GM23248 (cell line): ENCODE measurements at regions not wholly inside any gene's neighbourhood (a gene's known extent, or its start where the extent isn't known, plus 50 kb on each side); places are given as distances from the start of the nearest gene placed in this dataset.

Source experiments
- DNase-seq: peaks from one replicate; pipeline ENCODE4 v3.0.0-alpha.2; 2015
- H2AFZ ChIP-seq: fragments of 200-600 bp; sonication (generic); 2 replicates; pipeline ENCODE4 v1.6.1; 2016; ENCODE audit warnings: antibody characterized with exemption
- H3F3A ChIP-seq: fragments of 200-600 bp; sonication (generic); 2 replicates; pipeline ENCODE4 v1.6.1; 2016; ENCODE audit warnings: mild to moderate bottlenecking, antibody characterized with exemption, mixed run types; ENCODE audit not compliant: insufficient read depth
- H3K27ac ChIP-seq: fragments of 200-600 bp; sonication (generic); 2 replicates; pipeline ENCODE4 v1.5.1; 2016; ENCODE audit warnings: mild to moderate bottlenecking
- H3K27me3 ChIP-seq: fragments of 200-600 bp; sonication (generic); replicated peaks from 2 replicates; pipeline ENCODE4 v1.6.1; 2016; ENCODE audit warnings: mild to moderate bottlenecking; ENCODE audit not compliant: insufficient read depth
- H3K36me3 ChIP-seq: fragments of 200-600 bp; sonication (generic); 2 replicates; pipeline ENCODE4 v1.6.1; 2016; ENCODE audit warnings: low read depth, mild to moderate bottlenecking
- H3K4me1 ChIP-seq: fragments of 200-600 bp; sonication (generic); 2 replicates; pipeline ENCODE4 v1.6.1; 2016; ENCODE audit warnings: mild to moderate bottlenecking; ENCODE audit not compliant: insufficient read depth
- H3K4me2 ChIP-seq: fragments of 200-600 bp; sonication (generic); one replicate; pipeline ENCODE4 v1.6.1; 2016; ENCODE audit warnings: mild to moderate bottlenecking; ENCODE audit not compliant: unreplicated experiment
- H3K4me3 ChIP-seq: fragments of 200-600 bp; sonication (generic); 2 replicates; pipeline ENCODE4 v1.5.1; 2016; ENCODE audit warnings: mild to moderate bottlenecking
- H3K79me2 ChIP-seq: fragments of 200-600 bp; sonication (generic); 2 replicates; pipeline ENCODE4 v1.6.1; 2016; ENCODE audit warnings: mild to moderate bottlenecking; ENCODE audit not compliant: insufficient read depth
- H3K9ac ChIP-seq: fragments of 200-600 bp; sonication (generic); 2 replicates; pipeline ENCODE4 v1.6.1; 2016; ENCODE audit warnings: mild to moderate bottlenecking
- H3K9me2 ChIP-seq: fragments of 200-600 bp; sonication (generic); 2 replicates; pipeline ENCODE4 v1.6.1; 2016; ENCODE audit warnings: mixed run types, mild to moderate bottlenecking, moderate library complexity; ENCODE audit not compliant: insufficient read depth
- H3K9me3 ChIP-seq: fragments of 200-600 bp; sonication (generic); one replicate; pipeline ENCODE4 v1.6.1; 2017; ENCODE audit warnings: low read depth
- H4K20me1 ChIP-seq: fragments of 200-600 bp; sonication (generic); 2 replicates; pipeline ENCODE4 v1.6.0; 2016; ENCODE audit not compliant: insufficient read depth
- EZH2 ChIP-seq: fragments of 200-600 bp; sonication (generic); IDR thresholded peaks from 2 replicates; pipeline ENCODE4 v1.6.1; 2018; ENCODE audit warnings: antibody characterized with exemption, mild to moderate bottlenecking; ENCODE audit not compliant: insufficient read depth, poor library complexity, severe bottlenecking
- EZH2phosphoT487 ChIP-seq: fragments of 200-600 bp; sonication (generic); IDR thresholded peaks from 2 replicates; pipeline ENCODE4 v1.6.1; 2018; ENCODE audit warnings: antibody characterized with exemption, moderate library complexity, mild to moderate bottlenecking, low read depth; ENCODE audit not compliant: insufficient read depth
- WGBS, 2 experiments: methylation state at CpG; one replicate each; pipeline ENCODE4 v1.1.6; 2015 to 2017; ENCODE audit warnings: low lambda C conversion rate in 2 of 2, low coverage in 1 of 2; ENCODE audit errors: missing lambda C conversion rate in 2 of 2; 5-methylcytosine and 5-hydroxymethylcytosine counted together
- in situ Hi-C: fragments of 300-500 bp; cut with MboI; formaldehyde crosslinking; loops from 2 replicates; pipeline ENCODE4 v1.15.0; 2020

DNA sequence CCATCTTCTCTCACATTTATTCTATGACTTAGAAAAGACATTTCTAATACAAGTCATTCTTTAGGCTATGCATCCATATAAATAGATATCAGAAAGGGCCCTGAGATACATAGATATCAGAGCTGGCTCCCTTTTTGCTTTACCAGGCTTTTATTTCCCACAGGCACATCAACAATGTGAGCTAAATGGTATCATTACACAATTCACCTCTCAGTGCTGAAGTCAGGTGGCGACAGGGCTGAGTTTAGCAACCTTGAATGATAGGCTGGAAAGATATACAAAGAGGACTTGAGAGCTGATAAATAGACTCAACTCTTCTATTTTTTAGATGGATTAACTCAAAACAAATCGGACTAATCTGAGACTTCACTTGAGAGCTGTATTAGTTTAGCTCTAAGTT lies 189.2 kb upstream of the COL1A2 start:
- H3F3A ChIP-seq, result no peaks in the 10 kb centered on the region
- 95 to 97% methylated on average over 2 of the region's 2 CpGs for WGBS, 2 experiments
- DNase-seq, result no peak

DNA sequence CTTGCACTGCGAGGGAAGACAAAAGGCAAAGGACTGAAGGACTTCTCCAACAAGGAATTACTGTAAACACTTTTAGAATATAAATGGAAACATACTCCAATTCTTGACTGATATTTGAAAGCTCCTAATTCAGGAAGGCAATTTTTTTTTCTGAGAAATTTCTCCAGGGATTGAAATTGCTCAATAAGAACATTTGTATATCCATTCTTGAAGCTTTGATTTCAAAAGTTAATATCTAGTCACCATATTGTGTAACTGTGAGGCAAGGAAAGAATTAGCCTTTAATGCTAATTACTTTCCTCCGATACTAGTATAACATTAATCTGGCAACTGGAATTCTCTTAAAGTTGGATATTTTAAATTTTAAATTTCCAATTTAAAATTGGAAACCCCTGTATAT lies 188.4 kb upstream of the COL1A2 start:
- H3K4me2 ChIP-seq, result no peak overlapping the region

More for the DNA sequence above, 189.2 kb upstream of the COL1A2 start:
- H3K9ac ChIP-seq, result no peak overlapping the region
- H3K79me2 ChIP-seq, result no peaks in the 10 kb centered on the region
- H3K27me3 ChIP-seq, result no peaks in the 10 kb centered on the region
- no peak overlapping the region for H3K4me2 ChIP-seq
- H3K36me3 ChIP-seq, result no peaks in the 10 kb centered on the region
- H3K27ac ChIP-seq, result no peak overlapping the region
- no peak overlapping the region for H3K4me3 ChIP-seq
- no peaks in the 10 kb centered on the region for H4K20me1 ChIP-seq
- in situ Hi-C loops, result no loop called here
- no peak overlapping the region for H2AFZ ChIP-seq
- H3K9me3 ChIP-seq, result no peaks in the 10 kb centered on the region
- H3K9me2 ChIP-seq, result no peaks in the 10 kb centered on the region
- H3K4me1 ChIP-seq, result no peaks in the 10 kb centered on the region
- no peak for TF ChIP-seq EZH2
- no peak for TF ChIP-seq EZH2phosphoT487

DNA sequence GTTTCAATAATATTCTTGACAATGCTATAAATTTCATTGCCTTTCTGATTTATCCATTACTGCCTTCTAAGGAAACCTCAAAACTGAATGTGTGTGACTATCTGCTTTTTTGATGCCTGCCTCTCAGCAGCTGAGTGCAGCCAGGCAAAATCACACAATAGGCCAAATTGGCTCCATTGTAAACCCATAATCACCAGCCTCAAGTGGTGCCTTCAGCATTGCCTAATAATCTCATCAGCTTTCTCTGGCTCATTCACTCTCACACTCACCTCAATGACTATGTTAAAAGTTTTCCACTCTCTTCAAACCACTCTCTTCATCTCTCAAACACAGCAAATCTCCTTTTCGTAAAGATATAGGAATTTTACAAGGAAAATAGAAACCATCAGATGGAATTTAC lies 182.5 kb upstream of the COL1A2 start:
- 80 to 87% methylated on average over 1 of the region's 1 CpG for WGBS, 2 experiments
- in situ Hi-C loops, result no loop called here
- DNase-seq, result no peak

More for the DNA sequence above, 188.4 kb upstream of the COL1A2 start:
- no peaks in the 10 kb centered on the region for H3K79me2 ChIP-seq
- no peak overlapping the region for H2AFZ ChIP-seq
- in situ Hi-C loops, result no loop called here
- H3K9ac ChIP-seq, result no peak overlapping the region
- DNase-seq, result peak; percentile 47
- no peaks in the 10 kb centered on the region for H3K36me3 ChIP-seq
- TF ChIP-seq EZH2phosphoT487, result no peak
- TF ChIP-seq EZH2, result no peak
- H3K27me3 ChIP-seq, result no peaks in the 10 kb centered on the region
- no peak overlapping the region for H3K4me3 ChIP-seq
- WGBS, 2 experiments, result 20 to 26% methylated on average over 2 of the region's 2 CpGs
- H3K4me1 ChIP-seq, result no peaks in the 10 kb centered on the region
- no peaks in the 10 kb centered on the region for H3K9me2 ChIP-seq
- no peaks in the 10 kb centered on the region for H3K9me3 ChIP-seq
- no peaks in the 10 kb centered on the region for H4K20me1 ChIP-seq
- H3F3A ChIP-seq, result no peaks in the 10 kb centered on the region
- H3K27ac ChIP-seq, result no peak overlapping the region

DNA sequence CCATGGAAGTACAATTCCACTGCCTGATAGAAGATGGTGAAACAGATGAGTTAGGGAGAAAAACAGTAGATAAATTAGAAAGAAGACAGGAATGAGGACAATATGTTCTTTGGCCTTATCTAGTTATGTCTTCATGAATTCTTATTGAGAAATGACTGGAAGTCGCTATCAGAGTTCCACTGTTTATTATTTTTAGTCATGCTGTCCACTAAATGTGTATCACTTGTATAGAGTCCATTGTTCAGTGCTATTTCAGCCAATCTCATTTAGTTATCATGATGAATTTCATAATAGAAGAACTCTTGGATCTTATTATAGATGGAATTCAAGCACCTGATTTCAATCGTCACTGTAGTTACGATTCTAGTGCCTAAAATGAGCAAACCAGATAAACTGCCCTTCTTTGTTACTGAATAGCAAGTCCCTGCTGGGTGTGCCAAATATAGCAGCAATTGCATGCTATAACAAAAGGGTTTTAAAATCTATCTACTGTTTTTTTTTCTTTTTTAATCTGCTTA lies 177.7 kb upstream of the COL1A2 start:
- Histone ChIP-seq H3K4me3 (no peak overlapping the region), H2AFZ (no peak overlapping the region), H3K79me2 (no peaks in the 10 kb centered on the region), H3K27me3 (no peaks in the 10 kb centered on the region), H3K9me2 (no peaks in the 10 kb centered on the region), H3K9me3 (no peaks in the 10 kb centered on the region), H3K9ac (no peak overlapping the region), H3F3A (no peaks in the 10 kb centered on the region), H4K20me1 (no peaks in the 10 kb centered on the region), H3K4me2 (no peak overlapping the region), H3K27ac (no peak overlapping the region), H3K36me3 (no peaks in the 10 kb centered on the region), H3K4me1 (no peaks in the 10 kb centered on the region)
- no peak for DNase-seq
- TF ChIP-seq EZH2phosphoT487, result no peak
- no peak for TF ChIP-seq EZH2
- in situ Hi-C loops, result no loop called here
- 87 to 90% methylated on average over 3 of the region's 3 CpGs for WGBS, 2 experiments

More for the DNA sequence above, 182.5 kb upstream of the COL1A2 start:
- H2AFZ ChIP-seq, result no peak overlapping the region
- H3K4me3 ChIP-seq, result no peak overlapping the region
- no peaks in the 10 kb centered on the region for H3K27me3 ChIP-seq
- H3K36me3 ChIP-seq, result no peaks in the 10 kb centered on the region
- TF ChIP-seq EZH2phosphoT487 (no peak), EZH2 (no peak)
- H4K20me1 ChIP-seq, result no peaks in the 10 kb centered on the region
- no peaks in the 10 kb centered on the region for H3K9me3 ChIP-seq
- no peak overlapping the region for H3K9ac ChIP-seq
- no peak overlapping the region for H3K4me2 ChIP-seq
- no peak overlapping the region for H3K27ac ChIP-seq
- no peaks in the 10 kb centered on the region for H3F3A ChIP-seq
- no peaks in the 10 kb centered on the region for H3K79me2 ChIP-seq
- H3K9me2 ChIP-seq, result no peaks in the 10 kb centered on the region
- no peaks in the 10 kb centered on the region for H3K4me1 ChIP-seq

DNA sequence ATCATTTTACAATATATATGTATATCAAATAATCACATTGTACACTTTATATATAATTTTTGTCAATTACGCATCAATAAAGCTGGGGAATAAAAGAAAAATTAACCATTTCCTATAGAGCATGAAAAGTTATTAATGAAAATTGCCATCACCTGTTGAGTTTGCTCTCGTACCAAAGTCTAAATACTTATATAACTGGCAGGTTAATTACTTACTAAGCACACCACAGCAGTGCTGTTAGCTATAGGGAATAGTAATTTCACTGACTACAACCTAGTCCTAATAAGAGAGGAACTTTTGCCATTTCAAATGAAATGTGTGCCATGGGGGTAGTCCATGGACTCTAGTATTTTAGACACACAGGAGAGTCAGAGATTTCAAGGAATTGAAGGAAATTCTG lies 176.9 kb upstream of the COL1A2 start:
- no peaks in the 10 kb centered on the region; the same call in 1 of the 2 replicates for H3K4me1 ChIP-seq
- no peak overlapping the region for H3K4me2 ChIP-seq
- 85% methylated on average over 2 of the region's 2 CpGs for WGBS, 2 experiments
- no peaks in the 10 kb centered on the region for H3K36me3 ChIP-seq
- H3K9ac ChIP-seq, result no peak overlapping the region
- no peaks in the 10 kb centered on the region for H3K9me3 ChIP-seq
- H3K27ac ChIP-seq, result no peak overlapping the region
- TF ChIP-seq EZH2 (no peak), EZH2phosphoT487 (no peak)
- H2AFZ ChIP-seq, result no peak overlapping the region
- no peaks in the 10 kb centered on the region for H4K20me1 ChIP-seq
- no peaks in the 10 kb centered on the region for H3K9me2 ChIP-seq
- no peaks in the 10 kb centered on the region for H3F3A ChIP-seq
- in situ Hi-C loops, result no loop called here
- DNase-seq, result no peak
- no peaks in the 10 kb centered on the region for H3K27me3 ChIP-seq
- H3K79me2 ChIP-seq, result no peaks in the 10 kb centered on the region
- no peak overlapping the region for H3K4me3 ChIP-seq
